ENCODE measurements at regions not wholly inside any gene's neighbourhood (a gene's known extent, or its start where the extent isn't known, plus 50 kb on each side); places are given as distances from the start of the nearest gene placed in this dataset.
A peak's percentile ranks its signal among the peaks of the same experiment; 100 is the strongest.

DNA sequence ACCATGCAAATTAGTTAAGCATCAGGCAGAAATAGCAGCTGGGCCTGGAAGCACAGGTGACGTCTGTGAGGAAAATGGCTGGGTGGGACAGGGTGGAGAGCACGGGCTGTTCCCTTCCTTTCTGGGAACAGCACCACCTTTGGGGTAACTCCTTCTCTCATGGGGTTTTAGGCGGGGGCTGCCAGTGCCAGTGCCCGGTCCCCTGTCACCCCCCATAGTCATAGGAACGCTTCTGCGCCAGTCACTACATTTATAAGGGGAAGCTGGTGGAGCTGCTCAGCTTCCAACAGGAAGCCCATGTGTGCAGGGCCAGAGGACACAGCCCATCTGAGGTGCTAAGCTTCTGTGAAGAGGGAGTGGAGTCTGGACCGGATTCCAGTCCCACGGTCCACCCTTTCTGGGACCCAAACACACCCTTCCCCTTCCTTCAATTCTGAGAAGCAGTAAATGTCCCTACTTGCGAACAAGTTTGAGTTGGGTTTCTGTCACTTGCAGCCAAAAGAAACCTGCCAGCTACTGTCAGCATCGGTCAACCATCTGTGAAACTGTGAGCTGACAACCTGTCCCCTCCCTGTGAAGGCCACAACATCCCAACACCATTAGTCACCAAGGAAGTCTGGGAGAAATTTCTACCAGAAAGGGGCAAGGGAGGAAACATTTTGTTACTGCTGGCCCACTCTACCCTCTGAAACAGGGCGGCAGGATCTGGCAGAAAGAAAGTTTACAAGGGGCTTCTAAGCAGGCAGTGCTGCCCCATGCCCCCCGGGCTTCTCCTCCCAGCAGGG, 86.0 kb upstream of the AMZ2 start:
- no peak for TF ChIP-seq ZNF543 (CRISPR knock-in tag; IDR thresholded peaks at IDR 0.05)
- no peak for TF ChIP-seq ZMYM3 (CRISPR knock-in tag; IDR thresholded peaks at IDR 0.05)
- TF ChIP-seq SALL1 (CRISPR knock-in tag; IDR thresholded peaks at IDR 0.05): no peak
- no peak for TF ChIP-seq ZNF703 (CRISPR knock-in tag; IDR thresholded peaks at IDR 0.05; ENCODE audit: borderline replicate concordance)
- TF ChIP-seq PRMT3 (CRISPR knock-in tag; IDR thresholded peaks at IDR 0.05; ENCODE audit: borderline replicate concordance, low read depth): no peak
- TF ChIP-seq SIN3B (IDR thresholded peaks at IDR 0.05; ENCODE audit: low read length): no peak
- TF ChIP-seq DNMT3B (CRISPR knock-in tag; conservative IDR thresholded peaks at IDR 0.05): no peak
- no peak for TF ChIP-seq CBX1 (IDR thresholded peaks at IDR 0.05; ENCODE audit: low read depth)
- TF ChIP-seq, protein P1, sequence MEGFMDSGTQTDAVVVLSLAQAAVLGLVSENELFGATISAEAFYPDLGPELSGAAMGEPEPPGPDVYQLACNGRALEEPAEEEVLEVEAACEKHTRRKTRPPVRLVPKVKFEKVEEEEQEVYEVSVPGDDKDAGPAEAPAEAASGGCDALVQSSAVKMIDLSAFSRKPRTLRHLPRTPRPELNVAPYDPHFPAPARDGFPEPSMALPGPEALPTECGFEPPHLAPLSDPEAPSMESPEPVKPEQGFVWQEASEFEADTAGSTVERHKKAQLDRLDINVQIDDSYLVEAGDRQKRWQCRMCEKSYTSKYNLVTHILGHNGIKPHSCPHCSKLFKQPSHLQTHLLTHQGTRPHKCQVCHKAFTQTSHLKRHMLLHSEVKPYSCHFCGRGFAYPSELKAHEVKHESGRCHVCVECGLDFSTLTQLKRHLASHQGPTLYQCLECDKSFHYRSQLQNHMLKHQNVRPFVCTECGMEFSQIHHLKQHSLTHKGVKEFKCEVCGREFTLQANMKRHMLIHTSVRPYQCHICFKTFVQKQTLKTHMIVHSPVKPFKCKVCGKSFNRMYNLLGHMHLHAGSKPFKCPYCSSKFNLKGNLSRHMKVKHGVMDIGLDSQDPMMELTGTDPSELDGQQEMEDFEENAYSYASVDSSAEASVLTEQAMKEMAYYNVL (CRISPR knock-in tag; IDR thresholded peaks at IDR 0.05; ENCODE audit: borderline replicate concordance): no peak
- TF ChIP-seq CEBPG (CRISPR knock-in tag; IDR thresholded peaks at IDR 0.05): no peak
- no peak for TF ChIP-seq EEA1 (CRISPR knock-in tag; IDR thresholded peaks at IDR 0.05; ENCODE audit: borderline replicate concordance)
- TF ChIP-seq SOX6 (IDR thresholded peaks at IDR 0.05): no peak
- no peak for TF ChIP-seq SOX6 (CRISPR knock-in tag; IDR thresholded peaks at IDR 0.05)
- no peak for TF ChIP-seq ZNF17 (CRISPR knock-in tag; IDR thresholded peaks at IDR 0.05)
- no peak for TF ChIP-seq CBX5 (CRISPR knock-in tag; IDR thresholded peaks at IDR 0.05; ENCODE audit: borderline replicate concordance)
- TF ChIP-seq ARHGAP35 (CRISPR knock-in tag; IDR thresholded peaks at IDR 0.05; ENCODE audit: borderline replicate concordance): no peak
- TF ChIP-seq, protein P2, sequence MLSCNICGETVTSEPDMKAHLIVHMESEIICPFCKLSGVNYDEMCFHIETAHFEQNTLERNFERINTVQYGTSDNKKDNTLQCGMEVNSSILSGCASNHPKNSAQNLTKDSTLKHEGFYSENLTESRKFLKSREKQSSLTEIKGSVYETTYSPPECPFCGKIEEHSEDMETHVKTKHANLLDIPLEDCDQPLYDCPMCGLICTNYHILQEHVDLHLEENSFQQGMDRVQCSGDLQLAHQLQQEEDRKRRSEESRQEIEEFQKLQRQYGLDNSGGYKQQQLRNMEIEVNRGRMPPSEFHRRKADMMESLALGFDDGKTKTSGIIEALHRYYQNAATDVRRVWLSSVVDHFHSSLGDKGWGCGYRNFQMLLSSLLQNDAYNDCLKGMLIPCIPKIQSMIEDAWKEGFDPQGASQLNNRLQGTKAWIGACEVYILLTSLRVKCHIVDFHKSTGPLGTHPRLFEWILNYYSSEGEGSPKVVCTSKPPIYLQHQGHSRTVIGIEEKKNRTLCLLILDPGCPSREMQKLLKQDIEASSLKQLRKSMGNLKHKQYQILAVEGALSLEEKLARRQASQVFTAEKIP (CRISPR knock-in tag; IDR thresholded peaks at IDR 0.05; ENCODE audit: borderline replicate concordance): no peak
- no peak for TF ChIP-seq STAT5B (CRISPR knock-in tag; IDR thresholded peaks at IDR 0.05)
- TF ChIP-seq CEBPB (IDR thresholded peaks at IDR 0.05; ENCODE audit: borderline replicate concordance, low read depth, low read length): no peak
- no peak for TF ChIP-seq ZNF143 (CRISPR knock-in tag; IDR thresholded peaks at IDR 0.05)
- no peak overlapping the region for H3K4me2 ChIP-seq (ENCODE audit: low read depth, low read length)
- 40% methylated on average over 12 of the region's 12 CpGs for WGBS (ENCODE audit: low lambda C conversion rate)
- no peaks in the 10 kb centered on the region for H4K20me1 ChIP-seq (ENCODE audit: insufficient read depth, low read length)
- H3K27me3 ChIP-seq (ENCODE audit: control insufficient read depth in 1 of 2, insufficient read depth in 2 of 2, low read length in 2 of 2): peaks cover 0 to 7% of the 10 kb centered on the region in 2 experiments; a peak in 1 of 5 replicates
- no peak overlapping the region for H2AFZ ChIP-seq (ENCODE audit: low read length)
- H3K9me3 ChIP-seq (ENCODE audit: low read length): no peaks in the 10 kb centered on the region
- no peak overlapping the region for H3K4me3 ChIP-seq (replicated peaks in 1 of 3; ENCODE audit: insufficient read depth in 1 of 3, low read depth in 2 of 3, low read length in 3 of 3)
- H3K36me3 ChIP-seq (replicated peaks in 1 of 2; ENCODE audit: control insufficient read depth in 1 of 2, insufficient read depth in 2 of 2, low read length in 2 of 2): no peaks in the 10 kb centered on the region
- BruUV-seq (replicated peaks): no TSS peak
- FAIRE-seq (no peak), ATAC-seq (peak; percentile 68), DNase-seq (ENCODE audit: low spot score) (no peak)
- no peaks in the 10 kb centered on the region for H3K4me1 ChIP-seq (ENCODE audit: insufficient read depth, low read length)
- no peak overlapping the region for H3K9ac ChIP-seq (ENCODE audit: insufficient read depth, low read depth, low read length)
- ChIA-PET POLR2A (no interaction called here), CTCF (ENCODE audit: low intra/inter-chr PET ratio, low total read pairs) (no interaction called here)
- no peaks in the 10 kb centered on the region for H3K79me2 ChIP-seq (ENCODE audit: insufficient read depth, low read length)
- intact Hi-C loops (cut with micrococcal nuclease; ENCODE audit: unreplicated experiment): no loop called here
- in situ Hi-C loops (cut with HindIII; ENCODE audit: extremely low pct_ligation_motif_present, low pct_unique_long_range_greater_than_20kb): loop anchor here (25.0 kb wide), 1 partner anchor 600 kb away; no protein-coding TSS in a partner anchor
- no peak overlapping the region for H3K27ac ChIP-seq (ENCODE audit: extremely low read length, insufficient read depth, low read length)

Data from HepG2 (cell line).